OCI-LY1 (cell line): ENCODE measurements at regions not wholly inside any gene's neighbourhood (a gene's known extent, or its start where the extent isn't known, plus 50 kb on each side); places are given as distances from the start of the nearest gene placed in this dataset.

ENCODE experiments used
- EZH2 ChIP-seq: fragments of 200-600 bp; sonication (generic), shearing (Covaris generic); IDR thresholded peaks from 2 replicates; pipeline ENCODE4 v1.8.0; 2017; ENCODE audit warnings: borderline replicate concordance, mixed run types, mild to moderate bottlenecking, antibody characterized with exemption, low read length, moderate library complexity, mixed read lengths
- TF ChIP-seq, protein P1 (sequence below): fragments of 200-600 bp; sonication (generic), shearing (Covaris generic); IDR thresholded peaks from 2 replicates; pipeline ENCODE4 v1.5.1; 2017; ENCODE audit warnings: mild to moderate bottlenecking, antibody characterized with exemption, low read length, moderate library complexity, mixed read lengths

- TF ChIP-seq EZH2, result no peak
- TF ChIP-seq, protein P1, sequence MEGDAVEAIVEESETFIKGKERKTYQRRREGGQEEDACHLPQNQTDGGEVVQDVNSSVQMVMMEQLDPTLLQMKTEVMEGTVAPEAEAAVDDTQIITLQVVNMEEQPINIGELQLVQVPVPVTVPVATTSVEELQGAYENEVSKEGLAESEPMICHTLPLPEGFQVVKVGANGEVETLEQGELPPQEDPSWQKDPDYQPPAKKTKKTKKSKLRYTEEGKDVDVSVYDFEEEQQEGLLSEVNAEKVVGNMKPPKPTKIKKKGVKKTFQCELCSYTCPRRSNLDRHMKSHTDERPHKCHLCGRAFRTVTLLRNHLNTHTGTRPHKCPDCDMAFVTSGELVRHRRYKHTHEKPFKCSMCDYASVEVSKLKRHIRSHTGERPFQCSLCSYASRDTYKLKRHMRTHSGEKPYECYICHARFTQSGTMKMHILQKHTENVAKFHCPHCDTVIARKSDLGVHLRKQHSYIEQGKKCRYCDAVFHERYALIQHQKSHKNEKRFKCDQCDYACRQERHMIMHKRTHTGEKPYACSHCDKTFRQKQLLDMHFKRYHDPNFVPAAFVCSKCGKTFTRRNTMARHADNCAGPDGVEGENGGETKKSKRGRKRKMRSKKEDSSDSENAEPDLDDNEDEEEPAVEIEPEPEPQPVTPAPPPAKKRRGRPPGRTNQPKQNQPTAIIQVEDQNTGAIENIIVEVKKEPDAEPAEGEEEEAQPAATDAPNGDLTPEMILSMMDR, result no peak
Observed at GRCh38 chr6:169981969-169982368, 230.5 kb downstream of the ERMARD start.
